ENCODE measurements at regions not wholly inside any gene's neighbourhood (a gene's known extent, or its start where the extent isn't known, plus 50 kb on each side); places are given as distances from the start of the nearest gene placed in this dataset.

DNA sequence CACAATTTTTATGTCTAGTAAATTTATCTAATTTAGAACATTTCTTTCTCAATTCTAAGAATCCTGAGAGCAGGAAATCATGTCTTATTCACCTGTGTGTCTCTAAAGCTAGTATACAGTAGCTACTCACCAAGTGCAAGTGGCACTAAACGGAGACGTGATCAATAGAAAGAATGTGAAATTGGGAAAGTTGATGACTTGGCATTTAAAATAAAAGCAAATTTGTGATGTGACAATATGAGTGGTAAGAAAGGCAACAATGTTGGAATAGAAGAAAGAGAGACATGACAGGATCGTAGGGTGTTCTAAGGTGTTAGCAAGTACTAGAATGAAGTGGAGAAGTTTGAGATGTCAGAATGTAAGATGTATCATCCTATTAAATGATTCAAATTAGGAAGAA lies 725.9 kb downstream of the BCKDHB start:
- TF ChIP-seq, protein P1, sequence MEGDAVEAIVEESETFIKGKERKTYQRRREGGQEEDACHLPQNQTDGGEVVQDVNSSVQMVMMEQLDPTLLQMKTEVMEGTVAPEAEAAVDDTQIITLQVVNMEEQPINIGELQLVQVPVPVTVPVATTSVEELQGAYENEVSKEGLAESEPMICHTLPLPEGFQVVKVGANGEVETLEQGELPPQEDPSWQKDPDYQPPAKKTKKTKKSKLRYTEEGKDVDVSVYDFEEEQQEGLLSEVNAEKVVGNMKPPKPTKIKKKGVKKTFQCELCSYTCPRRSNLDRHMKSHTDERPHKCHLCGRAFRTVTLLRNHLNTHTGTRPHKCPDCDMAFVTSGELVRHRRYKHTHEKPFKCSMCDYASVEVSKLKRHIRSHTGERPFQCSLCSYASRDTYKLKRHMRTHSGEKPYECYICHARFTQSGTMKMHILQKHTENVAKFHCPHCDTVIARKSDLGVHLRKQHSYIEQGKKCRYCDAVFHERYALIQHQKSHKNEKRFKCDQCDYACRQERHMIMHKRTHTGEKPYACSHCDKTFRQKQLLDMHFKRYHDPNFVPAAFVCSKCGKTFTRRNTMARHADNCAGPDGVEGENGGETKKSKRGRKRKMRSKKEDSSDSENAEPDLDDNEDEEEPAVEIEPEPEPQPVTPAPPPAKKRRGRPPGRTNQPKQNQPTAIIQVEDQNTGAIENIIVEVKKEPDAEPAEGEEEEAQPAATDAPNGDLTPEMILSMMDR (conservative IDR thresholded peaks at IDR 0.05; ENCODE audit: low read depth, low read length): no peak
- no peak for TF ChIP-seq EZH2 (IDR thresholded peaks at IDR 0.05; ENCODE audit: borderline replicate concordance, low read depth, low read length, poor library complexity, severe bottlenecking)
